Neural progenitor cell (in vitro differentiated cells): ENCODE measurements at regions not wholly inside any gene's neighbourhood (a gene's known extent, or its start where the extent isn't known, plus 50 kb on each side); places are given as distances from the start of the nearest gene placed in this dataset.

Source experiments
- DNase-seq: peaks from one replicate; pipeline ENCODE4 v3.0.0-alpha.2; 2016; ENCODE audit warnings: low spot score
- H2AFZ ChIP-seq: fragments of 200-600 bp; sonication (generic); replicated peaks from 2 replicates; pipeline ENCODE4 v1.6.1; 2016; ENCODE audit warnings: antibody characterized with exemption
- H3F3A ChIP-seq: fragments of 200-600 bp; sonication (generic); 2 replicates; pipeline ENCODE4 v1.6.1; 2016; ENCODE audit warnings: antibody characterized with exemption, low read depth
- H3K27ac ChIP-seq: fragments of 200-600 bp; sonication (generic); 2 replicates; pipeline ENCODE4 v1.5.1; 2016; ENCODE audit warnings: mild to moderate bottlenecking
- H3K27me3 ChIP-seq: fragments of 200-600 bp; sonication (generic); 2 replicates; pipeline ENCODE4 v1.6.1; 2016; ENCODE audit warnings: mild to moderate bottlenecking, moderate library complexity
- H3K36me3 ChIP-seq: fragments of 200-600 bp; sonication (generic); 2 replicates; pipeline ENCODE4 v1.5.1; 2016
- H3K4me1 ChIP-seq: fragments of 200-600 bp; sonication (generic); 2 replicates; pipeline ENCODE4 v1.6.1; 2016; ENCODE audit warnings: mixed run types
- H3K4me2 ChIP-seq: fragments of 200-600 bp; sonication (generic); 2 replicates; pipeline ENCODE4 v1.6.1; 2016
- H3K4me3 ChIP-seq: fragments of 200-600 bp; sonication (generic); 2 replicates; pipeline ENCODE4 v1.5.1; 2016
- H3K79me2 ChIP-seq: fragments of 200-600 bp; sonication (generic); 2 replicates; pipeline ENCODE4 v1.6.1; 2016; ENCODE audit warnings: low read depth
- H3K9ac ChIP-seq: fragments of 200-600 bp; sonication (generic); 2 replicates; pipeline ENCODE4 v1.6.1; 2016
- H3K9me3 ChIP-seq: fragments of 200-600 bp; sonication (generic); 2 replicates; pipeline ENCODE4 v1.5.1; 2016; ENCODE audit warnings: low read depth
- H4K20me1 ChIP-seq: fragments of 200-600 bp; sonication (generic); 2 replicates; pipeline ENCODE4 v1.6.1; 2016; ENCODE audit warnings: low read depth
- H3K27ac Mint-ChIP-seq: 3 replicates; pipeline ENCODE4 v1.8.0; 2021; ENCODE audit warnings: mixed read lengths
- H3K27me3 Mint-ChIP-seq: 2 replicates; pipeline ENCODE4 v1.8.0; 2022; ENCODE audit warnings: low read depth, mild to moderate bottlenecking, inconsistent platforms, moderate library complexity, mixed read lengths; ENCODE audit not compliant: insufficient read depth
- H3K36me3 Mint-ChIP-seq: 3 replicates; pipeline ENCODE4 v1.8.0; 2021; ENCODE audit warnings: mixed read lengths
- H3K4me1 Mint-ChIP-seq: 3 replicates; pipeline ENCODE4 v1.8.0; 2021; ENCODE audit warnings: mixed read lengths
- H3K4me3 Mint-ChIP-seq: 3 replicates; pipeline ENCODE4 v1.8.0; 2021; ENCODE audit warnings: mild to moderate bottlenecking, moderate library complexity, mixed read lengths
- H3K9me3 Mint-ChIP-seq: 3 replicates; pipeline ENCODE4 v1.8.0; 2020; ENCODE audit warnings: mixed read lengths
- CTCF ChIP-seq: fragments of 200-600 bp; sonication (generic); IDR thresholded peaks from 2 replicates; pipeline ENCODE4 v1.5.1; 2017; ENCODE audit warnings: antibody characterized with exemption, mild to moderate bottlenecking
- EZH2 ChIP-seq: fragments of 200-600 bp; sonication (generic); IDR thresholded peaks from 2 replicates; pipeline ENCODE4 v1.6.1; 2017; ENCODE audit warnings: antibody characterized with exemption, mild to moderate bottlenecking, moderate library complexity
- EZH2phosphoT487 ChIP-seq: fragments of 200-600 bp; sonication (generic); IDR thresholded peaks from 2 replicates; pipeline ENCODE4 v1.6.1; 2017; ENCODE audit warnings: antibody characterized with exemption

GRCh38 chr17:79560527-79560926 lies 50.3 kb downstream of the RBFOX3 start:
- peaks cover 2% of the 10 kb centered on the region for H3K9me3 Mint-ChIP-seq
- DNase-seq: no peak
- H3K4me3 ChIP-seq: no peak overlapping the region
- H3K4me2 ChIP-seq: no peak overlapping the region
- H2AFZ ChIP-seq: no peak overlapping the region
- H3K27me3 Mint-ChIP-seq: peaks cover 6% of the 10 kb centered on the region
- no peaks in the 10 kb centered on the region for H3K79me2 ChIP-seq
- no peak overlapping the region for H3K27ac Mint-ChIP-seq
- peaks cover 29% of the 10 kb centered on the region for H3K4me1 Mint-ChIP-seq
- H3K4me3 Mint-ChIP-seq: no peak overlapping the region
- H3K36me3 ChIP-seq: no peaks in the 10 kb centered on the region
- peaks cover 9% of the 10 kb centered on the region for H3K4me1 ChIP-seq
- no peaks in the 10 kb centered on the region for H3K9me3 ChIP-seq
- no peaks in the 10 kb centered on the region for H3K36me3 Mint-ChIP-seq
- H4K20me1 ChIP-seq: no peaks in the 10 kb centered on the region
- no peaks in the 10 kb centered on the region for H3K27me3 ChIP-seq
- TF ChIP-seq EZH2 (no peak), CTCF (no peak), EZH2phosphoT487 (no peak)
- H3K9ac ChIP-seq: no peak overlapping the region
- H3F3A ChIP-seq: no peaks in the 10 kb centered on the region
- H3K27ac ChIP-seq: no peak overlapping the region

- H2AFZ ChIP-seq: no peak overlapping the region
- H3K4me3 Mint-ChIP-seq: no peak overlapping the region
- H3K4me1 ChIP-seq: peaks cover 9% of the 10 kb centered on the region
- TF ChIP-seq CTCF (no peak), EZH2phosphoT487 (no peak), EZH2 (no peak)
- H3K27me3 ChIP-seq: no peaks in the 10 kb centered on the region
- peaks cover 6% of the 10 kb centered on the region for H3K27me3 Mint-ChIP-seq
- H3K9me3 ChIP-seq: no peaks in the 10 kb centered on the region
- H3K27ac ChIP-seq: no peak overlapping the region
- H3K79me2 ChIP-seq: no peaks in the 10 kb centered on the region
- no peak overlapping the region for H3K4me3 ChIP-seq
- no peak overlapping the region for H3K4me2 ChIP-seq
- H3F3A ChIP-seq: no peaks in the 10 kb centered on the region
- peaks cover 3% of the 10 kb centered on the region for H3K9me3 Mint-ChIP-seq
- H4K20me1 ChIP-seq: no peaks in the 10 kb centered on the region
- H3K4me1 Mint-ChIP-seq: peaks cover 29% of the 10 kb centered on the region
- peak overlapping the region; percentile 41 for H3K27ac Mint-ChIP-seq
- no peak for DNase-seq
- H3K9ac ChIP-seq: no peak overlapping the region
- H3K36me3 Mint-ChIP-seq: no peaks in the 10 kb centered on the region
- no peaks in the 10 kb centered on the region for H3K36me3 ChIP-seq
Observed at GRCh38 chr17:79559111-79559887, 51.6 kb downstream of the RBFOX3 start.

GRCh38 chr17:79558091-79558900 lies 52.6 kb downstream of the RBFOX3 start:
- TF ChIP-seq EZH2 (no peak), CTCF (no peak), EZH2phosphoT487 (no peak)
- Mint-ChIP-seq H3K9me3 (peaks cover 3% of the 10 kb centered on the region), H3K27ac (peak overlapping the region; percentile 76), H3K36me3 (no peaks in the 10 kb centered on the region), H3K4me1 (peaks cover 25% of the 10 kb centered on the region), H3K27me3 (peaks cover 3% of the 10 kb centered on the region), H3K4me3 (no peak overlapping the region)
- no peaks in the 10 kb centered on the region for H3K36me3 ChIP-seq
- no peaks in the 10 kb centered on the region for H4K20me1 ChIP-seq
- peaks cover under 1% of the 10 kb centered on the region for H3K9me3 ChIP-seq
- H2AFZ ChIP-seq: peak overlapping the region; percentile 10
- no peak overlapping the region for H3K4me3 ChIP-seq
- H3K4me1 ChIP-seq: peaks cover 9% of the 10 kb centered on the region
- no peaks in the 10 kb centered on the region for H3K79me2 ChIP-seq
- H3K27me3 ChIP-seq: no peaks in the 10 kb centered on the region
- H3K4me2 ChIP-seq: no peak overlapping the region
- no peak for DNase-seq
- no peak overlapping the region for H3K27ac ChIP-seq
- H3F3A ChIP-seq: no peaks in the 10 kb centered on the region
- H3K9ac ChIP-seq: no peak overlapping the region
